Activated B cell treated with CpG ODN at 0.5 μM for 24 hours (primary cell): ENCODE measurements at regions not wholly inside any gene's neighbourhood (a gene's known extent, or its start where the extent isn't known, plus 50 kb on each side); places are given as distances from the start of the nearest gene placed in this dataset.

Experiments used
- ATAC-seq: fragments of 200-7000 bp; cut with Tn5 transposase; one replicate; pipeline ENCODE4 v1.10.0; 2021; ENCODE audit warnings: low read depth, mild to moderate bottlenecking, moderate library complexity
- CTCF ChIA-PET: fragments of 350-600 bp; sonication (Branson Sonifier 250); formaldehyde crosslinking; loops from one replicate; lab custom pipeline; 2021; ENCODE audit warnings: antibody characterized with exemption; lab: Charles Lee
- POLR2A ChIA-PET: fragments of 350-600 bp; sonication (Branson Sonifier 250); formaldehyde crosslinking; loops from one replicate; lab custom pipeline; 2021; ENCODE audit warnings: antibody characterized with exemption; lab: Charles Lee
- DNase-seq: peaks from one replicate; pipeline ENCODE4 v3.0.0; 2022
- H3K27ac Mint-ChIP-seq: one replicate; pipeline ENCODE4 v1.8.0; 2020; ENCODE audit warnings: mixed read lengths
- H3K27me3 Mint-ChIP-seq: one replicate; pipeline ENCODE4 v1.8.0; 2021; ENCODE audit warnings: mixed read lengths
- H3K36me3 Mint-ChIP-seq: one replicate; pipeline ENCODE4 v1.8.0; 2021; ENCODE audit warnings: low read depth, mixed read lengths
- H3K4me1 Mint-ChIP-seq: one replicate; pipeline ENCODE4 v1.8.0; 2021; ENCODE audit warnings: mixed read lengths
- H3K4me3 Mint-ChIP-seq: one replicate; pipeline ENCODE4 v1.8.0; 2020; ENCODE audit warnings: mild to moderate bottlenecking, mixed read lengths
- H3K9me3 Mint-ChIP-seq: one replicate; pipeline ENCODE4 v1.8.0; 2020; ENCODE audit warnings: mixed read lengths
- intact Hi-C: fragments of 100-400 bp; cut with micrococcal nuclease; formaldehyde crosslinking; loops from one replicate; pipeline ENCODE4 v1.15.1; 2024
- TF ChIP-seq, protein P1 (sequence below): fragments of 200-600 bp; IDR thresholded peaks from one replicate; pipeline ENCODE4 v1.8.0; 2022; ENCODE audit warnings: antibody characterized with exemption, mild to moderate bottlenecking

DNA sequence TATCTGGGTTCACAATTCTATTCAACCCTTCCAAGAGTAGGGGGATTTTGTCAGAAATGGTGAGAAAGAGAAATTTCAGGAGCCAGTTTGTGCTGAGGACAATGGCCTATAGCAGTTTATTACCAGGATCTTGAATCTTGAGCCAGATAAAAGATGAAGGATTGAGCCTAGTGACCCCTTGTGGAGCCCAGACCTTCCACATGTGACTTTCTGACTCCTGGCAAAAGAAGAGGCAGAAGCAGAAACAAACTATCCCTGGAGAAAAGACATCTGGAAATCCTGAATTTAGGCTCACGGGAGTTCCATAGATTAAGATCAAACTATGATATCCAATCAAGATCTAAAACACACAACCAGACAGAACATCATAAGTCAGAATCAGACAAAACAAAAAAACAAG is 60.9 kb upstream of the CHRM2 start:
- Mint-ChIP-seq H3K9me3 (peaks cover 12% of the 10 kb centered on the region), H3K27me3 (no peaks in the 10 kb centered on the region)

DNA sequence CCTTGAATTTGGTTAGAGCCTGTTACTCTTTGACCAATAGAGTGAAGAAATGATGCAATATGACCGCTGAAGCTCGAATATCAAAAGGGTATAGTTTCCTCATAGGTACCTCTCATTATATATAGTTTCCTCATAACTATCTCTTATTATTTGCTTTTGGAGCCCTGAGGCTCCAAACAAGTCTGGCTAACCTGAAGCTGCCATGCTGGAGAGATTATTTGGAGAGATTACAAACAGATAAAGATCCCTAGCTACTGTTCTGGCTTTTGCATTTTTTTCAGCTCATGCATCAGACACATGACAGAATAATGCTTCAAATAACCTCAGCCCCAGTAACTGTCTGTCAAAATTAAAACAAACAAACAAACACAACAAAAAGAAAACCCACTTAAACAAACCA is 65.4 kb upstream of the CHRM2 start:
- intact Hi-C loops: no loop called here
- Mint-ChIP-seq H3K4me3 (no peak overlapping the region), H3K27ac (no peak overlapping the region), H3K36me3 (no peaks in the 10 kb centered on the region), H3K4me1 (no peaks in the 10 kb centered on the region), H3K27me3 (no peaks in the 10 kb centered on the region), H3K9me3 (peaks cover 14% of the 10 kb centered on the region)
- POLR2A ChIA-PET: no interaction called here
- TF ChIP-seq, protein P1, sequence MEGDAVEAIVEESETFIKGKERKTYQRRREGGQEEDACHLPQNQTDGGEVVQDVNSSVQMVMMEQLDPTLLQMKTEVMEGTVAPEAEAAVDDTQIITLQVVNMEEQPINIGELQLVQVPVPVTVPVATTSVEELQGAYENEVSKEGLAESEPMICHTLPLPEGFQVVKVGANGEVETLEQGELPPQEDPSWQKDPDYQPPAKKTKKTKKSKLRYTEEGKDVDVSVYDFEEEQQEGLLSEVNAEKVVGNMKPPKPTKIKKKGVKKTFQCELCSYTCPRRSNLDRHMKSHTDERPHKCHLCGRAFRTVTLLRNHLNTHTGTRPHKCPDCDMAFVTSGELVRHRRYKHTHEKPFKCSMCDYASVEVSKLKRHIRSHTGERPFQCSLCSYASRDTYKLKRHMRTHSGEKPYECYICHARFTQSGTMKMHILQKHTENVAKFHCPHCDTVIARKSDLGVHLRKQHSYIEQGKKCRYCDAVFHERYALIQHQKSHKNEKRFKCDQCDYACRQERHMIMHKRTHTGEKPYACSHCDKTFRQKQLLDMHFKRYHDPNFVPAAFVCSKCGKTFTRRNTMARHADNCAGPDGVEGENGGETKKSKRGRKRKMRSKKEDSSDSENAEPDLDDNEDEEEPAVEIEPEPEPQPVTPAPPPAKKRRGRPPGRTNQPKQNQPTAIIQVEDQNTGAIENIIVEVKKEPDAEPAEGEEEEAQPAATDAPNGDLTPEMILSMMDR: no peak
- CTCF ChIA-PET: no interaction called here
- ATAC-seq (no peak), DNase-seq (no peak)

More for the DNA sequence above, 60.9 kb upstream of the CHRM2 start:
- H3K4me3 Mint-ChIP-seq: no peak overlapping the region
- ATAC-seq (no peak), DNase-seq (no peak)
- H3K36me3 Mint-ChIP-seq: no peaks in the 10 kb centered on the region
- intact Hi-C loops: no loop called here
- POLR2A ChIA-PET: no interaction called here
- CTCF ChIA-PET: no interaction called here
- H3K27ac Mint-ChIP-seq: no peak overlapping the region
- TF ChIP-seq, protein P1: no peak
- H3K4me1 Mint-ChIP-seq: no peaks in the 10 kb centered on the region

DNA sequence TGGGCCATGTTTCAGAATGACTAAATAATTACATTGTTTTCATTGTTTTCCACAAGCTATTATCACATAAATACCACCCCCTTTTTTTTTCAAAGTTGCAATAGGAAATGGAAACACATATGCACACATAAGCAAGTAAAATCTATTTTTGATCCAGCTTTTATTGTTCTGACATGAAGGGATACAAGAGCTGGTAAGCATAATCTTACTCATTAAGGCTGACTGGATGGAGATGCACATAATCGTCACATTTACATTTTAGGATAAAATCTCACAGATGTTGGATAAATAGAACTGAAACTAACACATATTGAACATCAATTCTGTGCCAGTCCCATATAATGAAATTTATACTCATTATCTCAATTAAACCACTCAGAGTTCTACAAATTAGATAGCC is 84.5 kb upstream of the CHRM2 start:
- Mint-ChIP-seq H3K36me3 (no peaks in the 10 kb centered on the region), H3K27ac (no peak overlapping the region), H3K4me3 (no peak overlapping the region), H3K27me3 (no peaks in the 10 kb centered on the region), H3K4me1 (no peaks in the 10 kb centered on the region), H3K9me3 (peaks cover 2% of the 10 kb centered on the region)
- ATAC-seq (no peak), DNase-seq (no peak)
- TF ChIP-seq, protein P1: no peak
- ChIA-PET CTCF (no interaction called here), POLR2A (no interaction called here)
- intact Hi-C loops: no loop called here

DNA sequence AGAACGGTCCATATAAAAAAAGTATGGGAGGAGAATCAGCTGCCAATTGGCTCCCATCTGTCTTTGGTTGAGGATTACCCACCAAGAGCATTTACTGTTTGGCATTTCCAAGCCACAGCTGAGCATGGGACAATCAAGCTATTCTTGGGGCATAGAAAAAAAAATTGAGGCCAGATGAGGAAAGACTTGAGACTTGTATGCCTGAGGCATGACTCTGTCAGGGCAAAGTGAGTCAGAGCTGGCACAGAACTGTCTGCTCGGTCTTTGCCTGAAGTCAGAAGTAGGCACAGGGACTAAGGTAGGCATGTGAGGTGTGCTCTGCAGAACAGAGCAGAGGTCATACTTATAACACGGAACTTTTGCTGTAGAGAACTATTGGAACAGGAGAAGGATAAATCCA is 126.5 kb upstream of the CHRM2 start:
- Mint-ChIP-seq H3K4me1 (no peaks in the 10 kb centered on the region), H3K4me3 (no peak overlapping the region), H3K27me3 (no peaks in the 10 kb centered on the region), H3K27ac (no peak overlapping the region), H3K9me3 (peaks cover 13% of the 10 kb centered on the region), H3K36me3 (no peaks in the 10 kb centered on the region)
- no peak for ATAC-seq
- intact Hi-C loops: loop anchor here (5.0 kb wide), 1 partner anchor 115 kb away; no protein-coding TSS in a partner anchor
- TF ChIP-seq, protein P1: no peak
- POLR2A ChIA-PET: no interaction called here
- DNase-seq: no peak
- CTCF ChIA-PET: no interaction called here

DNA sequence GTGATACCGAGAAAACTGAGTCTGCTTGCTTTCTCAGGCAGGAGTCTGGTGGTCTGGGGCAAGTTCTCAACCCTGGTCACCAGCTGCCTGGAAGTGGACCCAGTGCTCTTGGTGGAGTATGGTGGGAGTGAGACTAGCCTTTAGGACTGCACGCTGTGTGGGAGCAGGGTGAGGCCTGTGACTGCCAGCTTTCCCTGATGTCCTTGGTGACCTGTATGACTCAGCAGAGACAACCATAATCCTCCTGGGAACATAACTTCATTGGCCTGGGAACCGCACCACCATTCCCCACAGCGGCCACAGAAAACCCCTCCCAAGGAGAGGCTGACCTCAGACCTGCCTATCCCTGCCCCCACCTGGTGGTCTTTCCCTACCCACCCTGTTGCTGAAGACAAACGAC is 139.5 kb upstream of the CHRM2 start:
- TF ChIP-seq, protein P1: no peak
- intact Hi-C loops: no loop called here
- CTCF ChIA-PET: no interaction called here

More for the DNA sequence above, 139.5 kb upstream of the CHRM2 start:
- peaks cover 21% of the 10 kb centered on the region for H3K9me3 Mint-ChIP-seq
- H3K4me1 Mint-ChIP-seq: no peaks in the 10 kb centered on the region
- H3K27me3 Mint-ChIP-seq: no peaks in the 10 kb centered on the region
- H3K36me3 Mint-ChIP-seq: no peaks in the 10 kb centered on the region
- H3K4me3 Mint-ChIP-seq: no peak overlapping the region
- DNase-seq (no peak), ATAC-seq (no peak)
- POLR2A ChIA-PET: no interaction called here
- no peak overlapping the region for H3K27ac Mint-ChIP-seq
